ENCODE measurements at regions not wholly inside any gene's neighbourhood (a gene's known extent, or its start where the extent isn't known, plus 50 kb on each side); places are given as distances from the start of the nearest gene placed in this dataset.
"Not testable (repeated sequence)": the region's sequence is repeated elsewhere in the genome, so short reads cannot be mapped to it uniquely, and the experiment has no call there.

DNA sequence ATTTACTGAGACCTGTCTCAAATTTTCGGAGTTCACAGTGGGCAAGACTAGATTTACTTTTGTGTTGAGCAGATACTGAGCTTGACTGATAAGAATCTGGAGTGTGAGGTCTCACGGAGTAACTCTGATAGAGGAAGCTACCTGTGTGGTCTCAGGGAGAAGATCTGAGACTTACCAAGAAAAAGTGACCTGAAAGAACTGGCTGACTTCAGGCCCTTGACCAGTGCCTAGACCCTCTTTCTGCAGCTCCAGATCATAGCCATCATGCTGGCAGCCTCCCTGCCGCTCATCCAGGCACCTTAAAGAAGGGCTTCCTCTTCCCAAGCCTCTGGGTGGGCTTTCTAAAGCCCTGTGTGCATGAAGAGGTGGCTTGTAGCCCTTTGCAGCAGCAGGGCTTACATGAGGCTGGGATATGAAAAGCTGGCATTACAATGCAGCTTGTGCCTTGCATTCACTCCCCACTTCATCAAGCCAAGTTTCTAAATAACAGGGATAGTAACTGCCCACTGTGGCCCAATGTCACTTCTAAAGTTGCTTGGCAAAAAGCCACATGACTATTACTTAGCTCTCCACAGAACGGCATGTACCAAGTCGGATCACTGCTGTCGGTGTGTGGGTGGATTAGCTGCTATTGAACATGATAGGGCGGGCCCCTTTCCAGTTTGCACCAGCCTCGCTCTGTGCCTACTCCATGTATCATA, 115.3 kb upstream of the NBPF26 start:
- H3K4me2 ChIP-seq (replicated peaks; ENCODE audit: extremely low read depth, low read length, poor library complexity, severe bottlenecking); H2AFZ ChIP-seq (ENCODE audit: insufficient read depth, low read depth, low read length, poor library complexity, severe bottlenecking); H3K79me2 ChIP-seq (ENCODE audit: insufficient read depth, low read length); H3K27ac Mint-ChIP-seq; H3K9me3 ChIP-seq (replicated peaks in 1 of 2; ENCODE audit: control insufficient read depth in 1 of 2, insufficient read depth in 1 of 2, low read length in 2 of 2); DNase-seq; H3K36me3 Mint-ChIP-seq; H3K4me3 ChIP-seq (replicated peaks in 1 of 3; ENCODE audit: low read depth in 2 of 3, low read length in 3 of 3); H3K27me3 Mint-ChIP-seq (ENCODE audit: low read depth in 3 of 3); intact Hi-C loops (cut with micrococcal nuclease); H3K27me3 ChIP-seq (ENCODE audit: control insufficient read depth in 2 of 2, insufficient read depth in 2 of 2, low read length in 2 of 2); H3K36me3 ChIP-seq (replicated peaks in 1 of 2; ENCODE audit: control insufficient read depth in 1 of 2, insufficient read depth in 2 of 2, low read length in 2 of 2); H3K4me3 Mint-ChIP-seq; H3K4me1 ChIP-seq (ENCODE audit: control insufficient read depth in 1 of 2, insufficient read depth in 2 of 2, low read length in 2 of 2); H3K9ac ChIP-seq (ENCODE audit: insufficient read depth, low read length, poor library complexity, severe bottlenecking); H3K9me3 Mint-ChIP-seq; H4K20me1 ChIP-seq (ENCODE audit: insufficient read depth, low read length); H3K27ac ChIP-seq (ENCODE audit: low read depth in 1 of 2, low read length in 2 of 2); H3K4me1 Mint-ChIP-seq: not testable (repeated sequence)
- WGBS (ENCODE audit: insufficient coverage) = no CpG with 5 or more reads among the region's 8 CpGs

DNA sequence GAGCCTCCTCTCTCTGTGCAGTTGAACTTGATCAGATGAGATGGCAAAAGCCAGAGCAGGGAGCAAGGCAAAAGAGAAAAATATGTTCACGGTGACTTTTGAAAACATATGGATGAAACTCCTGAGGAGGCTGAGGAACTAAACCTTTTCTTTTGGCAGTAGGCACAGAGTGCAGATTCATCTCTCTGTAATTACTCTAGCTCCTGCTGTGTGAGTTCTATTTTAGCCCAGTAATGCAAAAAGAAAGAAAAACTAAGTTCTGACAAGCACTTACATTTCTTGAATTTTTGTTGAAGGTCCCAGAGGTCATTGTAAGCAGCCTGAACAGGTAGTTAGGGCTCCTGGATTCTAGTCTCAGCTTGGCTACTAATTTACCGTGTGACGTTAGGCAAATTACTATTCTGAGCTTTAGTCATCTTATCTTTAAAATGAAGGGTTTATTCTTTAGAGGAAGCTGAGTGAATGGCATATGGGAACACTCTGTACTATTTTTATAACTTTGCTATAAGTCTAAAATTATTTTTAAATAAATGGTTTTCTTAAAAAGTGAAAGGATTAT, 114.7 kb upstream of the NBPF26 start:
- H3K9me3 Mint-ChIP-seq; H3K4me1 Mint-ChIP-seq; H3K27me3 Mint-ChIP-seq (ENCODE audit: low read depth in 3 of 3); H3K9me3 ChIP-seq (replicated peaks in 1 of 2; ENCODE audit: control insufficient read depth in 1 of 2, insufficient read depth in 1 of 2, low read length in 2 of 2); H4K20me1 ChIP-seq (ENCODE audit: insufficient read depth, low read length); intact Hi-C loops (cut with micrococcal nuclease); H3K4me3 Mint-ChIP-seq; H3K9ac ChIP-seq (ENCODE audit: insufficient read depth, low read length, poor library complexity, severe bottlenecking); H3K4me3 ChIP-seq (replicated peaks in 1 of 3; ENCODE audit: low read depth in 2 of 3, low read length in 3 of 3); H3K79me2 ChIP-seq (ENCODE audit: insufficient read depth, low read length); H3K27me3 ChIP-seq (ENCODE audit: control insufficient read depth in 2 of 2, insufficient read depth in 2 of 2, low read length in 2 of 2); H3K4me1 ChIP-seq (ENCODE audit: control insufficient read depth in 1 of 2, insufficient read depth in 2 of 2, low read length in 2 of 2); H3K27ac ChIP-seq (ENCODE audit: low read depth in 1 of 2, low read length in 2 of 2); H3K27ac Mint-ChIP-seq; H3K4me2 ChIP-seq (replicated peaks; ENCODE audit: extremely low read depth, low read length, poor library complexity, severe bottlenecking); DNase-seq; H3K36me3 ChIP-seq (replicated peaks in 1 of 2; ENCODE audit: control insufficient read depth in 1 of 2, insufficient read depth in 2 of 2, low read length in 2 of 2); H3K36me3 Mint-ChIP-seq; H2AFZ ChIP-seq (ENCODE audit: insufficient read depth, low read depth, low read length, poor library complexity, severe bottlenecking): not testable (repeated sequence)
- WGBS (ENCODE audit: insufficient coverage) = no CpG with 5 or more reads among the region's 3 CpGs

DNA sequence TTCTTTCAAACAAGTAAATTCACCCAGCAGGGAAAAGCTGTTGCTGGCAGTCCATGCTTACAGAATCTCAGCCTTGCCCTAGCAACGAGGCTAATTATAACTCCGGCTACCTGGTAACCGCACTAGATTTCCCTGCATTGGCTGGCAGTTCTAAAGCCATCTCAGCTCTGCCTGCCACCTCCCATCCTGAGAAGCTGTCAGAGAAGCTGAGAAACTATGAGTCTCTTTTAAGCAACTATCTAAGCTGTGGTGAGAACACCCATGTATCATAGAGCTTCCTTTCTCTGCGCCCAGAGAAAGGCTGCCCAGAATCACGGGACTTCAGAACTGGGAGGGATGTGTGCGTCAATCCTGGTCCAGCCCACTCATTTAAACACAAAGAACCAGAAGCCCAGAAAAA, 113.9 kb upstream of the NBPF26 start:
- H3K4me1 ChIP-seq (ENCODE audit: control insufficient read depth in 1 of 2, insufficient read depth in 2 of 2, low read length in 2 of 2); DNase-seq; H3K4me1 Mint-ChIP-seq; H3K4me3 ChIP-seq (replicated peaks in 1 of 3; ENCODE audit: low read depth in 2 of 3, low read length in 3 of 3); H3K9ac ChIP-seq (ENCODE audit: insufficient read depth, low read length, poor library complexity, severe bottlenecking); H3K27ac ChIP-seq (ENCODE audit: low read depth in 1 of 2, low read length in 2 of 2); H3K36me3 Mint-ChIP-seq; H3K9me3 Mint-ChIP-seq; H3K9me3 ChIP-seq (replicated peaks in 1 of 2; ENCODE audit: control insufficient read depth in 1 of 2, insufficient read depth in 1 of 2, low read length in 2 of 2); intact Hi-C loops (cut with micrococcal nuclease); H3K27ac Mint-ChIP-seq; H3K36me3 ChIP-seq (replicated peaks in 1 of 2; ENCODE audit: control insufficient read depth in 1 of 2, insufficient read depth in 2 of 2, low read length in 2 of 2); H3K4me3 Mint-ChIP-seq; H3K27me3 Mint-ChIP-seq (ENCODE audit: low read depth in 3 of 3); H3K4me2 ChIP-seq (replicated peaks; ENCODE audit: extremely low read depth, low read length, poor library complexity, severe bottlenecking); H3K27me3 ChIP-seq (ENCODE audit: control insufficient read depth in 2 of 2, insufficient read depth in 2 of 2, low read length in 2 of 2); H4K20me1 ChIP-seq (ENCODE audit: insufficient read depth, low read length); H3K79me2 ChIP-seq (ENCODE audit: insufficient read depth, low read length); H2AFZ ChIP-seq (ENCODE audit: insufficient read depth, low read depth, low read length, poor library complexity, severe bottlenecking): not testable (repeated sequence)
- no CpG with 5 or more reads among the region's 6 CpGs for WGBS (ENCODE audit: insufficient coverage)

DNA sequence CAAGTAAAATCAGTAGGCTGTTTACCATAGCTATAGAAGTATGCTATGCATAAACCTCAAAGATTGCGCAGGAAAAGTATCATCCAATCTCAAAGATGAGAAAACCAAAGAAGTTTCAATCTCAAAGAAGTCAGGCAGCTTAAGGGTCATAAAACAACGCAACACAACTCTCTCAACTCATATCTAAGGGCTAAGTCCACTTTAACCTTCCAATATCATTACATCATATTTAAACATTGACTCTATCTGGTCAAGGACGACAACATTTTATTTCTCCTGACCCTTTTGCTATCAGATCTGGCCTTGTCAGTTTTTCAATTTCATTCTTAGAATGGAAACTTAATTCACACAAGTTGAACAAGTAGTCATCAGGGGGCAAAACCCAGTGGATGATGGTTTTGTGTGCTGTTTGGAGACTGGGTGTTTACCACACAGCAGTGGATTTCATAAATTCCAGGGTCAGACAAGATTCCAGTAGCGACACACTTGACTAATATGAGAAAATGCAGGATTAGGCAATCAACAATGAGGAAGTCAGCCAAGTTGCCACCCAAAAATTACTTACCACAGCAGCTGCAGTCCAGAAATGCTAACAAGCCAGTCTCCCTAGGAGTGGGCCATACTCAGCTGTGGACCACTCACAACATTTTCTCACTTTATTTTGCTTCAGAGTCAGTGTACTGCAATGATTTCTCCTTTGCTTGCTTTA, 108.7 kb upstream of the NBPF26 start:
- H3K9ac ChIP-seq (ENCODE audit: insufficient read depth, low read length, poor library complexity, severe bottlenecking); H3K27ac ChIP-seq (ENCODE audit: low read depth in 1 of 2, low read length in 2 of 2); H3K27ac Mint-ChIP-seq; H3K4me2 ChIP-seq (replicated peaks; ENCODE audit: extremely low read depth, low read length, poor library complexity, severe bottlenecking); H4K20me1 ChIP-seq (ENCODE audit: insufficient read depth, low read length); intact Hi-C loops (cut with micrococcal nuclease); H3K4me3 Mint-ChIP-seq; H3K36me3 ChIP-seq (replicated peaks in 1 of 2; ENCODE audit: control insufficient read depth in 1 of 2, insufficient read depth in 2 of 2, low read length in 2 of 2); H3K27me3 ChIP-seq (ENCODE audit: control insufficient read depth in 2 of 2, insufficient read depth in 2 of 2, low read length in 2 of 2); H3K4me3 ChIP-seq (replicated peaks in 1 of 3; ENCODE audit: low read depth in 2 of 3, low read length in 3 of 3); H2AFZ ChIP-seq (ENCODE audit: insufficient read depth, low read depth, low read length, poor library complexity, severe bottlenecking); H3K79me2 ChIP-seq (ENCODE audit: insufficient read depth, low read length); H3K9me3 ChIP-seq (replicated peaks in 1 of 2; ENCODE audit: control insufficient read depth in 1 of 2, insufficient read depth in 1 of 2, low read length in 2 of 2); H3K4me1 Mint-ChIP-seq; DNase-seq; H3K4me1 ChIP-seq (ENCODE audit: control insufficient read depth in 1 of 2, insufficient read depth in 2 of 2, low read length in 2 of 2); H3K27me3 Mint-ChIP-seq (ENCODE audit: low read depth in 3 of 3); H3K9me3 Mint-ChIP-seq; H3K36me3 Mint-ChIP-seq: not testable (repeated sequence)
- WGBS (ENCODE audit: insufficient coverage) = no CpG with 5 or more reads among the region's 4 CpGs

Data from CD14-positive monocyte (primary cell).